ENCODE measurements at regions not wholly inside any gene's neighbourhood (a gene's known extent, or its start where the extent isn't known, plus 50 kb on each side); places are given as distances from the start of the nearest gene placed in this dataset.

DNA sequence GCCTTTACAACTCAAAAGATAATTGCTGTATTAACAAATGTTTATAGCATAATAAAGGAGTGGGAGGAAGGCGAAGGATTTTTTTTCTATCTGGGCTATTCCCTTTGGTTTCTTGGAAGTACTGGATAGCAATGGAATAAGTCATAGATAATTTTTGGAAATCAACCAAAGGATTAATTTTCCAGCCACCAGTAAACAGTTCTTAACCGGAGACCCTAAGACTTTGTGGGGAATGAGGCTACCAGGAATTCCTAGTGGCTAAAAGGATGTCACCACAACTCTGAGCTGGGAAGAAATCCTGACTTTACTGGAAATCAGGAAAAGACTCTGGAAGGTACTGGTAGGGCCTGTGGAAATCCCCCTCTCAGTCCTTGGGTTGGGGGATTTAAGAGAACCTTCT, 138.4 kb upstream of the RARB start:
- TF ChIP-seq YY1 (tag by site-specific recombination; IDR thresholded peaks at IDR 0.05) (no peak), ZNF184 (tag by site-specific recombination; IDR thresholded peaks at IDR 0.05) (no peak), ZNF530 (tag by site-specific recombination; IDR thresholded peaks at IDR 0.05; ENCODE audit: low read depth) (no peak), ELK4 (IDR thresholded peaks at IDR 0.05; ENCODE audit: borderline replicate concordance, low read depth, low read length) (no peak), ZNF501 (tag by site-specific recombination; IDR thresholded peaks at IDR 0.05) (no peak)
- TF ChIP-seq, protein P1, sequence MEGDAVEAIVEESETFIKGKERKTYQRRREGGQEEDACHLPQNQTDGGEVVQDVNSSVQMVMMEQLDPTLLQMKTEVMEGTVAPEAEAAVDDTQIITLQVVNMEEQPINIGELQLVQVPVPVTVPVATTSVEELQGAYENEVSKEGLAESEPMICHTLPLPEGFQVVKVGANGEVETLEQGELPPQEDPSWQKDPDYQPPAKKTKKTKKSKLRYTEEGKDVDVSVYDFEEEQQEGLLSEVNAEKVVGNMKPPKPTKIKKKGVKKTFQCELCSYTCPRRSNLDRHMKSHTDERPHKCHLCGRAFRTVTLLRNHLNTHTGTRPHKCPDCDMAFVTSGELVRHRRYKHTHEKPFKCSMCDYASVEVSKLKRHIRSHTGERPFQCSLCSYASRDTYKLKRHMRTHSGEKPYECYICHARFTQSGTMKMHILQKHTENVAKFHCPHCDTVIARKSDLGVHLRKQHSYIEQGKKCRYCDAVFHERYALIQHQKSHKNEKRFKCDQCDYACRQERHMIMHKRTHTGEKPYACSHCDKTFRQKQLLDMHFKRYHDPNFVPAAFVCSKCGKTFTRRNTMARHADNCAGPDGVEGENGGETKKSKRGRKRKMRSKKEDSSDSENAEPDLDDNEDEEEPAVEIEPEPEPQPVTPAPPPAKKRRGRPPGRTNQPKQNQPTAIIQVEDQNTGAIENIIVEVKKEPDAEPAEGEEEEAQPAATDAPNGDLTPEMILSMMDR (tag by site-specific recombination; IDR thresholded peaks at IDR 0.05), result no peak
- TF ChIP-seq, protein P2, sequence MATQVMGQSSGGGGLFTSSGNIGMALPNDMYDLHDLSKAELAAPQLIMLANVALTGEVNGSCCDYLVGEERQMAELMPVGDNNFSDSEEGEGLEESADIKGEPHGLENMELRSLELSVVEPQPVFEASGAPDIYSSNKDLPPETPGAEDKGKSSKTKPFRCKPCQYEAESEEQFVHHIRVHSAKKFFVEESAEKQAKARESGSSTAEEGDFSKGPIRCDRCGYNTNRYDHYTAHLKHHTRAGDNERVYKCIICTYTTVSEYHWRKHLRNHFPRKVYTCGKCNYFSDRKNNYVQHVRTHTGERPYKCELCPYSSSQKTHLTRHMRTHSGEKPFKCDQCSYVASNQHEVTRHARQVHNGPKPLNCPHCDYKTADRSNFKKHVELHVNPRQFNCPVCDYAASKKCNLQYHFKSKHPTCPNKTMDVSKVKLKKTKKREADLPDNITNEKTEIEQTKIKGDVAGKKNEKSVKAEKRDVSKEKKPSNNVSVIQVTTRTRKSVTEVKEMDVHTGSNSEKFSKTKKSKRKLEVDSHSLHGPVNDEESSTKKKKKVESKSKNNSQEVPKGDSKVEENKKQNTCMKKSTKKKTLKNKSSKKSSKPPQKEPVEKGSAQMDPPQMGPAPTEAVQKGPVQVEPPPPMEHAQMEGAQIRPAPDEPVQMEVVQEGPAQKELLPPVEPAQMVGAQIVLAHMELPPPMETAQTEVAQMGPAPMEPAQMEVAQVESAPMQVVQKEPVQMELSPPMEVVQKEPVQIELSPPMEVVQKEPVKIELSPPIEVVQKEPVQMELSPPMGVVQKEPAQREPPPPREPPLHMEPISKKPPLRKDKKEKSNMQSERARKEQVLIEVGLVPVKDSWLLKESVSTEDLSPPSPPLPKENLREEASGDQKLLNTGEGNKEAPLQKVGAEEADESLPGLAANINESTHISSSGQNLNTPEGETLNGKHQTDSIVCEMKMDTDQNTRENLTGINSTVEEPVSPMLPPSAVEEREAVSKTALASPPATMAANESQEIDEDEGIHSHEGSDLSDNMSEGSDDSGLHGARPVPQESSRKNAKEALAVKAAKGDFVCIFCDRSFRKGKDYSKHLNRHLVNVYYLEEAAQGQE (tag by site-specific recombination; IDR thresholded peaks at IDR 0.05), result no peak

Data from HEK293 (cell line).